ENCODE measurements at regions not wholly inside any gene's neighbourhood (a gene's known extent, or its start where the extent isn't known, plus 50 kb on each side); places are given as distances from the start of the nearest gene placed in this dataset.

DNA sequence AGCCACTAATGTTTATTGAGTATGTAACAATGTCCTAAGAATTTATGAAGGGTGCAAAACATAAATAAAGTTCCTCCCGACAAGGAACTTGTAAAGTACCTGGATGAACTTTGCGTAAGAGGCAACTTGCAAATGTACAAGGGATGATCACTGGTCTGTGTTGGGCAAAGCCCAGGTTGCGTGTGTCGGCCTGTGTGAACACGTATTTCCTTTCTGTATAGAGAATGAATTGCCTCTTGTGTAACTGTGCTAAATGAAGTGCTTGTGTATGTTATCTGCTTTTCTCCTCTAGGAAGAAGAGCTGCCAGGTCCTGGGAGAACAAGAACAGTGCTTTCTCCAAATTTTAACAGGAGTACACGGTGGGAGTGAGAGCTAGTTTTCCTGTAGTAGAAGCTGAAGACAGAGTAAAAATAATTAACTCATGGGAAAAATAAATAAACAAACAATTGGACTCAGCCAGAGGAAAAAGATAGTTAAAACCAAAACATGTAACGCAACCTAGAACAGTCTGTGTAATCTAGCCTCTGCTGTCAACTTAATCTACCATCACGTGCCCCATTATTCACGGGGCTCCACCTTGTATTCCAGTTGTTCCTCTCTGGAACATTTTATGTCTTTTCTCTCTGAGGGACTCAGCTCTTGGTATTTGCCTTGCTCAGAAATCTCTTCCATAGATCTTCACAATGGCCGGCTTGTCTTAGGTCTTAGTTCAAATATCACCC lies 83.7 kb upstream of the RASGRP1 start:
- no peak for DNase-seq

GRCh38 chr15:38650384-38650783 lies 85.8 kb upstream of the RASGRP1 start:
- no peak for DNase-seq

DNA sequence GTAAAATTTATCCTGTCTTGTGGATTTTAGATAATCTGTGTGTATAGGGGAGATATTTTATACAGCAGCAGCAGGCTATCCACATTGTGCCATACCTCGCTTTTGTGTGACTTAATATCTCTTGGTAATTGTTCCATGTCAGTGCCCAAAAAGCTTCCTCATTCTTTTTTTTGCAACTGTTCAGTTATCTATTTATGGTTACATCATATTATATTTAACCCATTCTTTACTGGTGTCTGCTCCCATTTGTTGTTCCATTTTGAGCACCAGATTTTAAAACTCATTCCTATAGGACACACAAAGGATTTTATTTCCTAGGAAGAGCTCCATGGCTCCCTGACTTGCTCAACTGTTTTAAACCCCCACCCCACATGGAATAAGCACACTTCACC lies 86.3 kb upstream of the RASGRP1 start:
- DNase-seq, result no peak

DNA sequence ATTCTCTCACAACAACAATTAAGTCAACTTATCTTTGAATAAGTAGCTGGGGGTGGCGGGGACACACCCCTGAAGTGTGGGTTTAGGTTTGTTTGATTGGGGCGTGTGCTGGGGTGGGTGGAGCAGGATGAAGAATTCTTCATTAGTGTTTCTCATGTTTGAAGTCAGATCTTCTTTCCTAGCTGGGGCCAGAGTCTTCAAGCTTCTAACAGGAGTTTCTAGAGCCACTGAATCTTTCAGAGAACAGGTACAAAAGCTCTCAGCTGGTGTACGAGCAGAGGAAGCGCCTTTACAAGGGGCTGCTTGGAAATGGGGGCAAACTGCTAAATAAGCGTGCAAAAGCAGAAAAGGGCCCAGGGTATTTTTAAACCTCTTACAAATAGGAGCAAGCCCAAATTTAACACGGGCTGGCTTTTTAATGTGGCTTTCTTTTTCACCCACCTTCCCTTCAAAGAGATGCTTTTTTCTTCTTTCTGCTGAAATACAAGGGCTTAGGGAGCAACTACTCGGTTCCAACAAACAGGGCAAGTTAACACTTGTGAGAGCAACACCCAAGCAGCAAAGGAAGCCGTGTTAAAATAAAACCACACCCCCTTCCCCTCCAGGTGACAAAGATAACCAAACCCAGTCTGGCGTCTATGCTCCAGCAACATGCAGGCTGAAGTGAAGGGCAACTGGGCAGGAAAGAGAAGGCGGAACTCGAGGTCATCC lies 86.9 kb upstream of the RASGRP1 start:
- peak; percentile 55 for DNase-seq

- DNase-seq, result no peak
These were observed 87.7 kb upstream of the RASGRP1 start for GRCh38 chr15:38652183-38652794.

DNA sequence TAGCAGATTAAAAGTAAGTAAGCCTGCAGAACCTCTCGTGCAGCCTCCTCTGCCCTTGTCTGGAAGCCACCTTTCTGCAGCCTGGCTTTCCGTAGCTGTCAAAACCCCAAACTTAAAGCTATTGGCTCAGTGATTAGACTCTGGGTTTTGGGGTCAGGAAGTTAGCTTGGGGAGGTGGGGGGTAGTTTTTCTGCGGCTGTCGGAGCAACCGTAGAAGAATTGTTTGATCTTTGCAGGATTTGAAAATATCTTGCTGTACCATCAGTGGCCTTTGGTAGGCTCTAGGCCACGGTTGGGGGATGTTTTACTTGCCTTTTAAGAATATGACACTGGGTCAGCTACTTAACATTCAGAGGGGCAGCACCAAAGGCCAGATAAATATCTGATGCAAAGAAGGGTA lies 88.4 kb upstream of the RASGRP1 start:
- peak; percentile 76 for DNase-seq

GRCh38 chr15:38658431-38658830 lies 93.8 kb upstream of the RASGRP1 start:
- no peak for DNase-seq

- no peak for DNase-seq
These were observed 96.1 kb upstream of the RASGRP1 start for GRCh38 chr15:38660738-38661137.

DNA sequence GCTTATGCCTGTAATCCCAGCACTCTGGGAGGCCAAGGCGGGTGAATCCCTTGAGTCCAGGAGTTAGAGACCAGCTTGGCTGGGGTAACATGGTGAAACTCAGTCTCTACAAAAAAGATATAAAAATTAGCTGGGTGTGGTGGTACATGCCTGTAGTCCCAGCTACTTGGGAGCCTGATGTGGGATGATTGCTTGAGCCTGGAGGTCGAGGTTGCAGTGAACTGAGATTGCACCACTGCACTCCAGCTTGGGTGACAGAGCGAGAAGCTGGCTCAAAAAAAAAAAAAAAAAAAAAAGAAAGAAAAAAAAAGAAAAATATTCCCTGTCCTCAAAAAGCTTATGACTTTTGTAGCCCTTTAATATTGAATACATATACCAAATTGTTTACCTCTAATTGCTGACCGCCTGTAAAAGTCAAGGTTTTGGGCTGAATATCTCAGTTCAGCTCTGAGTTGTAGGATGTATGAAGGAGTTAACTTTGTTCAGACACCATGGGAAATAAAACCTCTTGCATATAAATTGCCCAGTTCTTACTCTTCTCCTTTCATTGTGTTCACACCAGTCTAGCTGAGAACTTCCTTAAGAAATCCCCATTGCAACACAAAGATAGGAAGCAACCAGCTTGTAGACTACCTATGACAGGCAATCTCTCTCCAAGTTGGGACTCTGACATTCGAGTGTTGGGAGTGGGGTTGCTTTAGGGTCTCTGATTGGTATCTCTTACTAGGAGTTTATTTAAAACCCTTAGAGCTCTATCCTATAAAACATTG lies 97.6 kb upstream of the RASGRP1 start:
- DNase-seq, result no peak

DNA sequence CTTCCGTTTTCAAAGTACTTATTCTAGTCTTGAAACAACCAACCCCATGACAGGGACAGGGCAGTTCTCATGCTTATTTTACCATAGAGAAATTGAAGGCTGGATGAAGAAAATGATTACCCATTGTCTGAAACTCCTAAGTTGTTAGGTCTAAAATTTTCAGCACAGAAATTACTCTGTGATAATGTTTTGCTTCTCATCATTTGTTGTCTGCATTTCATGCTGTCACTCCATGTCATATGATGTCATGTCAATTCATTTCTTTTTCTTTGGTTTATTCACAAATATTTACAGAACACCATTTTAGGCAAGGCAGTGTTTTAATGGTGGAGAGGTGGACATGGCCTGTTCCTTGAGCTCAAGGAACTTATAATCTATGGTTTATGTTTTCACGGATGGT lies 98.2 kb upstream of the RASGRP1 start:
- DNase-seq, result no peak

- DNase-seq, result no peak
These were observed 101.1 kb upstream of the RASGRP1 start for GRCh38 chr15:38665586-38666305.

DNA sequence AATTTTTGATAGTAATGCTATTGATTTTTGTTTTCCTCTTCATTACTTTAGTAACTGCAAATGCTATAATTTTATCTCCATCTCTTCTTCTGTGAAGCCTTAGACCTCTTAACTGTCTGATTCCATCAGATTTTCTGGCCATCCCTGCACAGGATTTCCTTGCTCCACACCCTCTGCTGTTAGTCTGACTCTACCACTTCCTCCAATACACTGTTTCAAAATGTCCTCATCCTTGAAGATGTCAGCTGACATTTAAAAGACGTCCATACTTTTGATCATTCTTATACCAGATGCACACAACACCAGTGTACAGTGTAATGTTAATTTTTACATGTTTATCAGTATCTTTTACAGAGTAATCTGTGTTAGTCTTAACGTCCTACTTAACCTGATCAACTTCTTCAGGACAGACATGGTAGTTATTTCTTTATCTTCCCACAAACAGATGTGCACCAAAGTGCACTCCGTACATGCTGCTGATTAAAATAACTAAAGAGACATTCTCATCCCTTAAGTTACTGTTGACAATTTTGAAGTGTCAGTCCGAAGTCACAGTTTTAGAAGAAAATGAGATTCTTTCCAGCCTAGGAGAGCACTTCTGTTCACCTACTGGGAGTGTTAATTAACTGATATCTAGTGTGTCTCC lies 102.4 kb upstream of the RASGRP1 start:
- no peak for DNase-seq

DNA sequence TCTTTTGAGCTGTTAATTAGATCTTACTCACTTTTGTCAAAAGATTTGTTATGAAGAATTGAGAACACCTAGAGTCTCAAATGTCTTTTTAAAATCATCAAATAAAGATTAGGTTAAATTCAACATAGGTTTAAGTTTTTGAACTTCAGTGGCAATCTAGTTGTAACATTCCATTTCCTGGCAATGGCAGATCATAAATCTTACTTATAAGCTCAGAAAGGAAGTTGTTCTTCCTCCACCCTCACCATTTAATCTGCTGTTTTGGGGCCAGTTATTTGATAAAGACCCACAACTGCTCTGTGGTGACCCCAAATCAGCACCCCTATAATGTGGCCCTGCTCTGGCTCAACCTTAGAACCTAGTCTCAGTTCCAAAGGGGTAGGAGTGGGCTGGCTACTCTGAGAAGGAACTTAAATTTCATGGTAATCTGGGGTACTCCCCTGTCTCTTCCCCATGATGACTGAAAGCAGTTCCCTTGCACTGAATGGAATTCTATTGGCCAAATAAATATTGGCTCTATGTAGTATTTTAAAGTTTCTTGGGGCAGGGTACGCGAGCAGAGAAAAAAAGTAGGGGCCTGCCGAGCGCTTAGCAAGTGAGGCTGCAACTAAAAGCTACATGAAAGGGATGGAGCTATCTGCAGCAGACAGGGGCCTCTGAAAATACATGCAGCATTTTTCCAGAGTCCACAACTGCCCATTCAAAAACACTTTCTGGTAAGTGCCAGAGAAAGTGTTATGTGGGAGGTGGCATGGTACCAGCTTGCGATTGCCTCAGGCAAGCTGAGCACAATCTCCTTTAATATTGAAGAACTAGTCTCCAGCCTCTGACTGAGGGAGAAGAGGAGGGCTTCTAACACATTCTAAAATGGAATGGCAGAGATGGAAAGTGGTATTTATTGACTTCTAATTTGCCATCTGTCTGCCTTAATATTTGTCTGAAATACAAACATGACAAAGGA lies 103.6 kb upstream of the RASGRP1 start:
- no peak for DNase-seq

- DNase-seq, result no peak
These were observed 104.3 kb upstream of the RASGRP1 start for GRCh38 chr15:38668898-38669391.

GRCh38 chr15:38670128-38671005 lies 105.8 kb upstream of the RASGRP1 start:
- peak; percentile 47 for DNase-seq

DNA sequence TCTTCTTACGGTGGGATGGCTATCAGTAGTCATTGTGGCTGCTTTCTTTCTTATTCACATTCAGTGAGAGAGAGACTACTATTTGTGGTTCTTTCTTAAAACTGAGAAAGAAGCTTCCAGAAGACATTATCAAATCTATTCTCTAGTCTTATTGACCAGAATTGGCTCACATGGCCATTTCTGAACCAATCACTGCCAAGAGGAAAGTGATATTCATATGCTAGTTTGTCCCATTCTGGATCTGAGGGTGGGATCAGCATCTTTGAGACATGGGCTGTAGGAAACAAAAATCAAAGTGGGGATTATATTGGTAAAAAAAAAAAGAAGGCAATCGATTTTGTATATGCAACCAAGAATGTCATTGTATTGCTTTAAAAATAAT lies 106.4 kb upstream of the RASGRP1 start:
- DNase-seq, result no peak

- no peak for DNase-seq
These were observed 107.2 kb upstream of the RASGRP1 start for GRCh38 chr15:38671675-38672254.

DNA sequence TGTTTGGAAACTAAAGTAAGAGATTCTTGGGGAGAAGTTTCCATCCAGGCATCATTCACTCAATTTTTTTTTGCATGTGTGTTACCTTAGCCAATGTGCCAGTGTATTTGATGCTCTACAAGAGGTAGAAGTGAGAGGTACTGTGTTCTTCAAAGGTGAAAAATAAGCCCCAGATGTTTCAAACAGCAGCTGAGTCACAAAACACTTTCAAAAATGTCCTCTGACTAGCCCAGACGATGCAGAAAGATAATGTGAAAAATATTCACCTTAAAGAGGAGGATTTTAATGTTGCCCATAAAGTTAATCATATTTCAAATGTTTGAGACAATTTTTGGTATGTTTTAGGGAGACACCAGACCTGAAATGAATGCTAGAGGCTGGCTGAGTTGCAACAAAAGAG lies 107.7 kb upstream of the RASGRP1 start:
- no peak for DNase-seq
